Caco-2 (cell line): ENCODE measurements at regions not wholly inside any gene's neighbourhood (a gene's known extent, or its start where the extent isn't known, plus 50 kb on each side); places are given as distances from the start of the nearest gene placed in this dataset.

ENCODE experiments used
- BruUV-seq: library from RNA; stranded (reverse); fragments of 400-500 nt; replicated peaks from 2 replicates; lab custom pipeline; 2021; lab: Mats Ljungman, UMichigan
- CTCF ChIA-PET: fragments of 300-600 bp; sonication (Branson Sonifier 250); formaldehyde crosslinking; loops from one replicate; lab custom pipeline; 2022; ENCODE audit warnings: antibody characterized with exemption; lab: Charles Lee
- POLR2A ChIA-PET: fragments of 300-600 bp; sonication (Branson Sonifier 250); formaldehyde crosslinking; loops from one replicate; lab custom pipeline; 2022; ENCODE audit warnings: antibody characterized with exemption; lab: Charles Lee
- DNase-seq, 2 experiments: peaks; one replicate each; pipeline versions ENCODE4 v3.0.0 to v3.0.0-alpha.2; 2020 to 2022
- H3K27me3 ChIP-seq: replicated peaks from 2 replicates; pipeline ENCODE4 v1.6.0; 2011; ENCODE audit warnings: low read length; ENCODE audit not compliant: control insufficient read depth, insufficient read depth
- H3K36me3 ChIP-seq: 2 replicates; pipeline ENCODE4 v1.5.1; 2011; ENCODE audit warnings: low read length; ENCODE audit not compliant: control insufficient read depth, insufficient read depth
- H3K4me1 ChIP-seq: fragments of 250-450 bp; sonication (Bioruptor Pico); 2 replicates; pipeline ENCODE4 v1.5.1; 2020; ENCODE audit warnings: mild to moderate bottlenecking
- H3K4me3 ChIP-seq: 2 replicates; pipeline ENCODE4 v1.5.1; 2011; ENCODE audit warnings: low read depth, mild to moderate bottlenecking, control low read depth, low read length
- H3K9me3 ChIP-seq: fragments of 250-450 bp; sonication (Bioruptor Pico); 2 replicates; pipeline ENCODE4 v1.5.1; 2020; ENCODE audit warnings: mild to moderate bottlenecking, moderate library complexity
- H3K27ac Mint-ChIP-seq: one replicate; pipeline ENCODE4 v1.8.0; 2022; ENCODE audit warnings: mixed read lengths; ENCODE audit not compliant: unreplicated experiment
- H3K27me3 Mint-ChIP-seq: one replicate; pipeline ENCODE4 v1.8.0; 2022; ENCODE audit warnings: mixed read lengths; ENCODE audit not compliant: insufficient read depth, unreplicated experiment
- H3K36me3 Mint-ChIP-seq: one replicate; pipeline ENCODE4 v1.8.0; 2022; ENCODE audit warnings: mild to moderate bottlenecking, mixed read lengths; ENCODE audit not compliant: insufficient read depth, unreplicated experiment
- H3K4me1 Mint-ChIP-seq: one replicate; pipeline ENCODE4 v1.8.0; 2022; ENCODE audit warnings: low read depth, mixed read lengths; ENCODE audit not compliant: unreplicated experiment
- H3K4me3 Mint-ChIP-seq: one replicate; pipeline ENCODE4 v1.8.0; 2022; ENCODE audit warnings: mild to moderate bottlenecking, moderate library complexity, mixed read lengths; ENCODE audit not compliant: unreplicated experiment
- H3K9me3 Mint-ChIP-seq: one replicate; pipeline ENCODE4 v1.8.0; 2022; ENCODE audit warnings: mixed read lengths; ENCODE audit not compliant: unreplicated experiment
- intact Hi-C: fragments of 100-400 bp; cut with micrococcal nuclease; formaldehyde crosslinking; loops from one replicate; pipeline ENCODE4 v1.10.0; 2022; ENCODE audit not compliant: unreplicated experiment
- TF ChIP-seq, protein P1 (sequence below), 2 experiments: fragments of 200-600 bp in 1 of 2; IDR thresholded peaks; 1 replicate in 1 of 2; 2 replicates in 1 of 2; pipeline versions ENCODE4 v1.5.1 to v1.8.0; 2011 to 2022; ENCODE audit warnings: antibody characterized with exemption in 1 of 2, control low read depth in 1 of 2, inconsistent platforms in 1 of 2, low read depth in 1 of 2, low read length in 1 of 2, mild to moderate bottlenecking in 1 of 2, moderate library complexity in 1 of 2; ENCODE audit not compliant: insufficient read depth in 1 of 2, severe bottlenecking in 1 of 2, unreplicated experiment in 1 of 2

GRCh38 chr6:146895772-146896061 is 296.9 kb downstream of the ADGB start:
- POLR2A ChIA-PET, result no interaction called here

GRCh38 chr6:146896062-146896813 is 297.5 kb downstream of the ADGB start:
- TF ChIP-seq, protein P1, sequence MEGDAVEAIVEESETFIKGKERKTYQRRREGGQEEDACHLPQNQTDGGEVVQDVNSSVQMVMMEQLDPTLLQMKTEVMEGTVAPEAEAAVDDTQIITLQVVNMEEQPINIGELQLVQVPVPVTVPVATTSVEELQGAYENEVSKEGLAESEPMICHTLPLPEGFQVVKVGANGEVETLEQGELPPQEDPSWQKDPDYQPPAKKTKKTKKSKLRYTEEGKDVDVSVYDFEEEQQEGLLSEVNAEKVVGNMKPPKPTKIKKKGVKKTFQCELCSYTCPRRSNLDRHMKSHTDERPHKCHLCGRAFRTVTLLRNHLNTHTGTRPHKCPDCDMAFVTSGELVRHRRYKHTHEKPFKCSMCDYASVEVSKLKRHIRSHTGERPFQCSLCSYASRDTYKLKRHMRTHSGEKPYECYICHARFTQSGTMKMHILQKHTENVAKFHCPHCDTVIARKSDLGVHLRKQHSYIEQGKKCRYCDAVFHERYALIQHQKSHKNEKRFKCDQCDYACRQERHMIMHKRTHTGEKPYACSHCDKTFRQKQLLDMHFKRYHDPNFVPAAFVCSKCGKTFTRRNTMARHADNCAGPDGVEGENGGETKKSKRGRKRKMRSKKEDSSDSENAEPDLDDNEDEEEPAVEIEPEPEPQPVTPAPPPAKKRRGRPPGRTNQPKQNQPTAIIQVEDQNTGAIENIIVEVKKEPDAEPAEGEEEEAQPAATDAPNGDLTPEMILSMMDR (IDR thresholded peaks at IDR 0.05; ENCODE audit: insufficient read depth in 1 of 2, low read depth in 1 of 2, low read length in 1 of 2, severe bottlenecking in 1 of 2, unreplicated experiment in 1 of 2), result no peak
- BruUV-seq, result no TSS peak
- Histone ChIP-seq H3K9me3 (no peaks in the 10 kb centered on the region), H3K4me1 (no peaks in the 10 kb centered on the region), H3K36me3 (no peaks in the 10 kb centered on the region), H3K27me3 (no peaks in the 10 kb centered on the region), H3K4me3 (no peak overlapping the region)
- Mint-ChIP-seq H3K27me3 (no peaks in the 10 kb centered on the region), H3K27ac (no peak overlapping the region), H3K9me3 (peaks cover 15% of the 10 kb centered on the region), H3K4me1 (peaks cover 6% of the 10 kb centered on the region), H3K4me3 (no peak overlapping the region), H3K36me3 (no peaks in the 10 kb centered on the region)
- no peak for DNase-seq
- intact Hi-C loops, result no loop called here
- ChIA-PET CTCF (no interaction called here), POLR2A (no interaction called here)

More at GRCh38 chr6:146895772-146896061, 296.9 kb downstream of the ADGB start:
- H3K4me3 Mint-ChIP-seq, result no peak overlapping the region
- no peak overlapping the region for H3K4me3 ChIP-seq
- intact Hi-C loops, result no loop called here
- H3K4me1 Mint-ChIP-seq, result peaks cover 6% of the 10 kb centered on the region
- CTCF ChIA-PET, result interaction anchor here (0.6 kb wide), 1 partner anchor 483 kb away, joined by 3 read pairs; no protein-coding TSS in a partner anchor
- H3K4me1 ChIP-seq, result no peaks in the 10 kb centered on the region
- H3K27me3 Mint-ChIP-seq, result no peaks in the 10 kb centered on the region
- TF ChIP-seq, protein P1 (IDR thresholded peaks at IDR 0.05; ENCODE audit: insufficient read depth in 1 of 2, low read depth in 1 of 2, low read length in 1 of 2, severe bottlenecking in 1 of 2, unreplicated experiment in 1 of 2), result no peak
- peaks cover 15% of the 10 kb centered on the region for H3K9me3 Mint-ChIP-seq
- BruUV-seq, result no TSS peak
- H3K27ac Mint-ChIP-seq, result no peak overlapping the region
- H3K9me3 ChIP-seq, result no peaks in the 10 kb centered on the region
- H3K27me3 ChIP-seq, result no peaks in the 10 kb centered on the region
- no peak for DNase-seq
- H3K36me3 Mint-ChIP-seq, result no peaks in the 10 kb centered on the region
- H3K36me3 ChIP-seq, result no peaks in the 10 kb centered on the region

DNA sequence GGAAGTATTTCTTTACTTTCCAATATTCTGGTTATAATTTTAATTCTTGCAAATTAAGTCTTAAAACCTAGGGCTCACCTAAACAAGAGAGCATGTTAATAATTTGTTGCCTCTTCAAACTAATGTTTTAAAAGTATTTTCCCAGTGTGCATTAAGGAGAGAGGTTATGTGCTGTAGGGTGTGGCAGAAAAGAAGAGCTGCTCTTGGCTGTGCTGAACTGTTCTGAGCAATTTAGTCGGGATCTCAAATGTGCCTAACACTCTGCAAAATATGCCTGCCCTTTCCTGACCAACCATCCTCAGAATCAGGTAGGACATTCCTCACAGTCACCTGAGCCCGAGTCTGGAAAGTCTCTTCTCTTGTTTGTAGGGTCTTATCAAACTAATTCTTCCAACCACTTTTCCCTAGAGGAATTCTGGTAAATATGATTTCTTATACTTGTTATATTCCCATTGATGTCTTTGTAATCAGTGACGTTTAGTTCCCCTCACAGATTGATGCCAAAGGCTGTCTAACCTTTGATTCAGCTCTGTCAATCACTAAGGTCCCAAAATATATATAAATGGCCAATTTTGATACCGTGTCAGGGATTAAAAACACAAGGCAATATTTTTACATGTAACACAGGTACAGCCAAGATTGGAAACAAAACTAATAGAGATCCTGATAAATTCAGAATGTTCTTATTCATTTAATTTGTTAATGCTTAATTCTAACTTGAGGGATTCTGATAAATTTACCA is 298.4 kb downstream of the ADGB start:
- BruUV-seq, result no TSS peak
- H3K4me3 Mint-ChIP-seq, result no peak overlapping the region
- H3K27me3 ChIP-seq, result no peaks in the 10 kb centered on the region
- no peak overlapping the region for H3K27ac Mint-ChIP-seq
- H3K36me3 Mint-ChIP-seq, result no peaks in the 10 kb centered on the region
- ChIA-PET CTCF (no interaction called here), POLR2A (interaction anchor here (0.6 kb wide), 1 partner anchor 16 kb away, joined by 3 read pairs; no protein-coding TSS in a partner anchor)
- TF ChIP-seq, protein P1 (IDR thresholded peaks at IDR 0.05; ENCODE audit: insufficient read depth in 1 of 2, low read depth in 1 of 2, low read length in 1 of 2, severe bottlenecking in 1 of 2, unreplicated experiment in 1 of 2), result no peak
- no peaks in the 10 kb centered on the region for H3K27me3 Mint-ChIP-seq
- H3K36me3 ChIP-seq, result no peaks in the 10 kb centered on the region
- H3K4me1 ChIP-seq, result no peaks in the 10 kb centered on the region
- H3K9me3 ChIP-seq, result no peaks in the 10 kb centered on the region
- no peak overlapping the region for H3K4me3 ChIP-seq
- no peak for DNase-seq
- intact Hi-C loops, result no loop called here
- H3K4me1 Mint-ChIP-seq, result peaks cover 6% of the 10 kb centered on the region
- H3K9me3 Mint-ChIP-seq, result peaks cover 15% of the 10 kb centered on the region
